ENCODE measurements at regions not wholly inside any gene's neighbourhood (a gene's known extent, or its start where the extent isn't known, plus 50 kb on each side); places are given as distances from the start of the nearest gene placed in this dataset.
"Not testable (repeated sequence)": the region's sequence is repeated elsewhere in the genome, so short reads cannot be mapped to it uniquely, and the experiment has no call there.

- peak; percentile 56 for DNase-seq (ENCODE audit: low read depth)
Measured at GRCh38 chr4:78660559-78660958, 109.0 kb downstream of the ANXA3 start.

GRCh38 chr4:78661086-78661690 is 109.6 kb downstream of the ANXA3 start:
- no peak for DNase-seq (ENCODE audit: low read depth)

GRCh38 chr4:78661921-78662521 is 110.5 kb downstream of the ANXA3 start:
- DNase-seq (ENCODE audit: low read depth): peak; percentile 65

GRCh38 chr4:78662658-78663057 is 111.1 kb downstream of the ANXA3 start:
- DNase-seq (ENCODE audit: low read depth): no peak

GRCh38 chr4:78664296-78664695 is 111.9 kb upstream of the BMP2K start:
- not testable (repeated sequence) for DNase-seq (ENCODE audit: low read depth)

- no peak for DNase-seq (ENCODE audit: low read depth)
Measured at GRCh38 chr4:78665216-78665770, 110.9 kb upstream of the BMP2K start.

- DNase-seq (ENCODE audit: low read depth): no peak
Measured at GRCh38 chr4:78666830-78667258, 109.3 kb upstream of the BMP2K start.

GRCh38 chr4:78667325-78667724 is 108.8 kb upstream of the BMP2K start:
- DNase-seq (ENCODE audit: low read depth): no peak

- no peak for DNase-seq (ENCODE audit: low read depth)
Measured at GRCh38 chr4:78667764-78668163, 108.4 kb upstream of the BMP2K start.

- DNase-seq (ENCODE audit: low read depth): no peak
Measured at GRCh38 chr4:78669453-78669852, 106.7 kb upstream of the BMP2K start.

GRCh38 chr4:78671903-78672815 is 104.0 kb upstream of the BMP2K start:
- DNase-seq (ENCODE audit: low read depth): no peak

- DNase-seq (ENCODE audit: low read depth): no peak
Measured at GRCh38 chr4:78673337-78673736, 102.8 kb upstream of the BMP2K start.

GRCh38 chr4:78675325-78675724 is 100.8 kb upstream of the BMP2K start:
- no peak for DNase-seq (ENCODE audit: low read depth)

GRCh38 chr4:78682070-78682469 is 94.1 kb upstream of the BMP2K start:
- DNase-seq (ENCODE audit: low read depth): no peak

- DNase-seq (ENCODE audit: low read depth): no peak
Measured at GRCh38 chr4:78683352-78683751, 92.8 kb upstream of the BMP2K start.

GRCh38 chr4:78684325-78685079 is 91.6 kb upstream of the BMP2K start:
- peak; percentile 74 for DNase-seq (ENCODE audit: low read depth)

- no peak for DNase-seq (ENCODE audit: low read depth)
Measured at GRCh38 chr4:78687818-78688217, 88.3 kb upstream of the BMP2K start.

GRCh38 chr4:78688366-78688765 is 87.8 kb upstream of the BMP2K start:
- DNase-seq (ENCODE audit: low read depth): peak; percentile 32

- DNase-seq (ENCODE audit: low read depth): peak; percentile 41
Measured at GRCh38 chr4:78689261-78689660, 86.9 kb upstream of the BMP2K start.

GRCh38 chr4:78689700-78690323 is 86.3 kb upstream of the BMP2K start:
- no peak for DNase-seq (ENCODE audit: low read depth)

- peak; percentile 30 for DNase-seq (ENCODE audit: low read depth)
Measured at GRCh38 chr4:78691334-78691754, 84.8 kb upstream of the BMP2K start.
